ENCODE measurements at regions not wholly inside any gene's neighbourhood (a gene's known extent, or its start where the extent isn't known, plus 50 kb on each side); places are given as distances from the start of the nearest gene placed in this dataset.

GRCh38 chr18:46239549-46239948 is 135.4 kb downstream of the HAUS1 start:
- TF ChIP-seq, protein P1, sequence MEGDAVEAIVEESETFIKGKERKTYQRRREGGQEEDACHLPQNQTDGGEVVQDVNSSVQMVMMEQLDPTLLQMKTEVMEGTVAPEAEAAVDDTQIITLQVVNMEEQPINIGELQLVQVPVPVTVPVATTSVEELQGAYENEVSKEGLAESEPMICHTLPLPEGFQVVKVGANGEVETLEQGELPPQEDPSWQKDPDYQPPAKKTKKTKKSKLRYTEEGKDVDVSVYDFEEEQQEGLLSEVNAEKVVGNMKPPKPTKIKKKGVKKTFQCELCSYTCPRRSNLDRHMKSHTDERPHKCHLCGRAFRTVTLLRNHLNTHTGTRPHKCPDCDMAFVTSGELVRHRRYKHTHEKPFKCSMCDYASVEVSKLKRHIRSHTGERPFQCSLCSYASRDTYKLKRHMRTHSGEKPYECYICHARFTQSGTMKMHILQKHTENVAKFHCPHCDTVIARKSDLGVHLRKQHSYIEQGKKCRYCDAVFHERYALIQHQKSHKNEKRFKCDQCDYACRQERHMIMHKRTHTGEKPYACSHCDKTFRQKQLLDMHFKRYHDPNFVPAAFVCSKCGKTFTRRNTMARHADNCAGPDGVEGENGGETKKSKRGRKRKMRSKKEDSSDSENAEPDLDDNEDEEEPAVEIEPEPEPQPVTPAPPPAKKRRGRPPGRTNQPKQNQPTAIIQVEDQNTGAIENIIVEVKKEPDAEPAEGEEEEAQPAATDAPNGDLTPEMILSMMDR (conservative IDR thresholded peaks at IDR 0.05) = no peak
- TF ChIP-seq EZH2 (IDR thresholded peaks at IDR 0.05; ENCODE audit: low read depth) = no peak
